GM12878 (cell line): ENCODE measurements at regions not wholly inside any gene's neighbourhood (a gene's known extent, or its start where the extent isn't known, plus 50 kb on each side); places are given as distances from the start of the nearest gene placed in this dataset.

Experiments
- ATAC-seq: fragments of 200-7000 bp; cut with Tn5 transposase; 3 replicates; pipeline ENCODE4 v1.9.1; 2020; ENCODE audit warnings: mild to moderate bottlenecking, moderate library complexity
- BruUV-seq: library from RNA; stranded (reverse); fragments of 400-500 nt; replicated peaks from 2 replicates; lab custom pipeline; 2021; lab: Mats Ljungman, UMichigan
- CTCF ChIA-PET: fragments of 300-600 bp; sonication (Branson Sonifier 250); formaldehyde crosslinking; extraction: SDS; loops from one replicate; lab custom pipeline; 2021; ENCODE audit warnings: inconsistent platforms; lab: Yijun Ruan, JAX
- POLR2A ChIA-PET: fragments of 350-600 bp; formaldehyde crosslinking; extraction: SDS; loops from one replicate; lab custom pipeline; 2021; ENCODE audit warnings: inconsistent platforms; lab: Charles Lee
- RAD21 ChIA-PET: fragments of 300-600 bp; sonication (Branson Sonifier 250); formaldehyde crosslinking; loops from one replicate; lab custom pipeline; 2023; ENCODE audit warnings: antibody characterized with exemption; ENCODE audit not compliant: unreplicated experiment; lab: Charles Lee
- SMC1A ChIA-PET: fragments of 300-600 bp; sonication (Branson Sonifier 250); formaldehyde crosslinking; loops from one replicate; lab custom pipeline; 2023; ENCODE audit not compliant: unreplicated experiment, uncharacterized antibody; lab: Charles Lee
- DNase-seq: peaks from one replicate; pipeline ENCODE4 v3.0.0-alpha.2; 2011; ENCODE audit warnings: low read depth, low spot score
- FAIRE-seq: peaks from 3 replicates; lab custom pipeline; 2011; peaks lifted over from hg19 to GRCh38; lab: Jason Lieb, UNC
- H2AFZ ChIP-seq: 2 replicates; pipeline ENCODE4 v1.6.0; 2011; ENCODE audit warnings: low read depth, low read length, control low read depth; ENCODE audit not compliant: control insufficient read depth
- H3K27ac ChIP-seq: 2 replicates; pipeline ENCODE4 v1.5.1; 2011; ENCODE audit warnings: control low read depth; ENCODE audit not compliant: control insufficient read depth, insufficient read depth
- H3K27me3 ChIP-seq, 2 experiments: replicated peaks in 1 of 2; 2 replicates each; pipeline versions ENCODE4 v1.6.0 to v1.6.1; 2011; ENCODE audit warnings: low read length in 1 of 2; ENCODE audit not compliant: control insufficient read depth in 2 of 2, insufficient read depth in 2 of 2
- H3K36me3 ChIP-seq, 2 experiments: 2 replicates each; pipeline ENCODE4 v1.5.1; 2011; ENCODE audit warnings: low read length in 1 of 2; ENCODE audit not compliant: control insufficient read depth in 2 of 2, insufficient read depth in 2 of 2
- H3K4me1 ChIP-seq: 2 replicates; pipeline ENCODE4 v1.6.1; 2011; ENCODE audit warnings: mild to moderate bottlenecking, low read length, moderate library complexity, mixed read lengths; ENCODE audit not compliant: control insufficient read depth, insufficient read depth
- H3K4me2 ChIP-seq: 2 replicates; pipeline ENCODE4 v1.6.0; 2011; ENCODE audit warnings: control low read depth; ENCODE audit not compliant: control insufficient read depth, insufficient read depth
- H3K4me3 ChIP-seq: fragments of 200-600 bp; sonication (generic); 2 replicates; pipeline ENCODE4 v1.5.1; 2016
- H3K79me2 ChIP-seq: 2 replicates; pipeline ENCODE4 v1.6.0; 2011; ENCODE audit warnings: low read length; ENCODE audit not compliant: control insufficient read depth, insufficient read depth
- H3K9ac ChIP-seq: 2 replicates; pipeline ENCODE4 v1.8.0; 2011; ENCODE audit warnings: low read length, control low read depth, mixed read lengths; ENCODE audit not compliant: control insufficient read depth, insufficient read depth
- H3K9me3 ChIP-seq: replicated peaks from 3 replicates; pipeline ENCODE4 v1.5.1; 2011; ENCODE audit warnings: mild to moderate bottlenecking, low read length; ENCODE audit not compliant: control insufficient read depth, insufficient read depth
- H4K20me1 ChIP-seq: 2 replicates; pipeline ENCODE4 v1.6.0; 2011; ENCODE audit not compliant: control insufficient read depth, insufficient read depth
- ATF7 ChIP-seq: fragments of 450-650 bp; IDR thresholded peaks from 2 replicates; pipeline ENCODE4 v1.6.1; 2016; ENCODE audit warnings: low read depth, mild to moderate bottlenecking
- BACH1 ChIP-seq: fragments of 450-650 bp; IDR thresholded peaks from 2 replicates; pipeline ENCODE4 v1.6.1; 2017; ENCODE audit warnings: mild to moderate bottlenecking, borderline replicate concordance
- EGR1 ChIP-seq, 2 experiments: IDR thresholded peaks; 1 replicate in 1 of 2; 2 replicates in 1 of 2; pipeline ENCODE4 v1.6.1; 2011 to 2012; ENCODE audit warnings: low read depth in 2 of 2, low read length in 2 of 2, borderline replicate concordance in 1 of 2, mild to moderate bottlenecking in 1 of 2, moderate library complexity in 1 of 2
- GABPA ChIP-seq: IDR thresholded peaks from 2 replicates; pipeline ENCODE4 v1.6.1; 2014; ENCODE audit warnings: antibody characterized with exemption, low read depth, mild to moderate bottlenecking, inconsistent platforms
- HDAC6 ChIP-seq: fragments of 200-600 bp; sonication (generic); IDR thresholded peaks from one replicate; pipeline ENCODE4 v1.8.0; 2017; ENCODE audit warnings: antibody characterized with exemption; ENCODE audit not compliant: unreplicated experiment
- NRF1 ChIP-seq: conservative IDR thresholded peaks from 2 replicates; pipeline ENCODE4 v1.6.1; 2011; ENCODE audit warnings: mild to moderate bottlenecking, low read depth, low read length, improper control_type of control experiment
- PAX5 ChIP-seq: IDR thresholded peaks from 2 replicates; pipeline ENCODE4 v1.6.1; 2011; ENCODE audit warnings: low read depth, low read length, borderline replicate concordance
- POLR2AphosphoS5 ChIP-seq: IDR thresholded peaks from 2 replicates; pipeline ENCODE4 v1.6.1; 2011; ENCODE audit warnings: mild to moderate bottlenecking, low read length, inconsistent platforms
- POU2F2 ChIP-seq: IDR thresholded peaks from 3 replicates; pipeline ENCODE4 v1.6.1; 2011; ENCODE audit warnings: low read depth, mild to moderate bottlenecking, low read length, borderline replicate concordance
- SIN3A ChIP-seq: IDR thresholded peaks from 2 replicates; pipeline ENCODE4 v1.6.1; 2012; ENCODE audit warnings: low read depth, low read length, improper control_type of control experiment
- SMAD1 ChIP-seq: fragments of 450-650 bp; IDR thresholded peaks from 2 replicates; pipeline ENCODE4 v1.6.1; 2018; ENCODE audit warnings: mild to moderate bottlenecking, low read depth; ENCODE audit not compliant: partially characterized antibody
- SUPT20H ChIP-seq: IDR thresholded peaks from 2 replicates; pipeline ENCODE4 v1.6.1; 2011; ENCODE audit warnings: low read depth, mild to moderate bottlenecking, low read length, moderate library complexity, borderline replicate concordance; ENCODE audit not compliant: control insufficient read depth
- YBX1 ChIP-seq: fragments of 450-650 bp; IDR thresholded peaks from 2 replicates; pipeline ENCODE4 v1.6.1; 2016; ENCODE audit warnings: antibody characterized with exemption
- WGBS: methylation state at CpG from one replicate; pipeline ENCODE4 v1.1.6; 2016; ENCODE audit warnings: low lambda C conversion rate; ENCODE audit not compliant: insufficient replicate concordance, insufficient coverage; ENCODE audit errors: missing lambda C conversion rate; 5-methylcytosine and 5-hydroxymethylcytosine counted together
- in situ Hi-C: fragments of 300-500 bp; cut with MboI; formaldehyde crosslinking; loops from 9 replicates; pipeline ENCODE4 v1.14.3; 2018; ENCODE audit warnings: mixed read lengths
- intact Hi-C: fragments of 100-400 bp; cut with micrococcal nuclease; formaldehyde crosslinking; loops from one replicate; pipeline ENCODE4 v1.14.2; 2022; ENCODE audit not compliant: unreplicated experiment
- TF ChIP-seq, protein P1 (sequence below): IDR thresholded peaks from 2 replicates; pipeline ENCODE4 v1.6.1; 2012; ENCODE audit warnings: improper control_type of control experiment, low read depth, low read length; ENCODE audit not compliant: insufficient replicate concordance

DNA sequence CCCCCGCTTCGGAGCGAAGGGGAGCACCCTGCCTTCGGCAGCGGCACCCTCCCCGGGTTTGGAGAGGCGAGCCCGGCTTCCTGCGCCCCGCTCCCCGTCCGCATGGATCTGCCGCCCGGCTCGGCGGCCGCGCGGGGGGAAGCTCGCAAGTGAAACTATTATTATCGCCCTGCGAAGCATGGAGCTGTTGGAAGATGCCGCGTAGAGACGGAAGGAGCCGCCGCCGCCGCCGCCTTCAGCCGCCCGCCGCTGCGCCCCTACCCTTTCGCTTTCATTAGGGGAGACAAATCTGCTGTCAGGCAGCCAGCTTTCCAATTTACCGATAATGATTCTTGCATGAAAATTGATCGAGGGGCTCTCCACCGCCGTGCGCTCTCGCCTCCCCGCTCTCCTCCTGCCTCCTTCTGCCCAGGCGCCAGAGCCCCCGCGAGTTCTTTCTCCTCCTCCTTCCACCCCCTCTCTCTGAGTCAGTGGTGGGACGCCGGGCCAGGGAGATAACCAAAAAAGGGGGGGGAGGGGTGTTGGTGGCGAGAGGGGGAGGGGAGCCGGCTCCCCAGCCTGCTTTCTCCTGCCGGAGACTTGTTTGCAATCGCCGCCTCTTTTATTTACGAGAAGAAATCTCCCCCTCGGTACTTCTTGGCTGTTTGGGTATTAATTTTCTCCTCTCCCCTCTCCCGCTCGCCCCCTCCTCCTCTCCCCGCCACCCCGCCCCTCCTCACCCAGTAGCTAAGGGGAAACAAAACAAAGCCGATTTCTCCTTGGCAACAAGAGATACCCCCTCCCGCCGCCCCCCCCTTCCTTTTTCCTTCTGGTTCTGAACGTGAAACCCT, 58.0 kb upstream of the GSE1 start (continued):
- TF ChIP-seq, protein P1, sequence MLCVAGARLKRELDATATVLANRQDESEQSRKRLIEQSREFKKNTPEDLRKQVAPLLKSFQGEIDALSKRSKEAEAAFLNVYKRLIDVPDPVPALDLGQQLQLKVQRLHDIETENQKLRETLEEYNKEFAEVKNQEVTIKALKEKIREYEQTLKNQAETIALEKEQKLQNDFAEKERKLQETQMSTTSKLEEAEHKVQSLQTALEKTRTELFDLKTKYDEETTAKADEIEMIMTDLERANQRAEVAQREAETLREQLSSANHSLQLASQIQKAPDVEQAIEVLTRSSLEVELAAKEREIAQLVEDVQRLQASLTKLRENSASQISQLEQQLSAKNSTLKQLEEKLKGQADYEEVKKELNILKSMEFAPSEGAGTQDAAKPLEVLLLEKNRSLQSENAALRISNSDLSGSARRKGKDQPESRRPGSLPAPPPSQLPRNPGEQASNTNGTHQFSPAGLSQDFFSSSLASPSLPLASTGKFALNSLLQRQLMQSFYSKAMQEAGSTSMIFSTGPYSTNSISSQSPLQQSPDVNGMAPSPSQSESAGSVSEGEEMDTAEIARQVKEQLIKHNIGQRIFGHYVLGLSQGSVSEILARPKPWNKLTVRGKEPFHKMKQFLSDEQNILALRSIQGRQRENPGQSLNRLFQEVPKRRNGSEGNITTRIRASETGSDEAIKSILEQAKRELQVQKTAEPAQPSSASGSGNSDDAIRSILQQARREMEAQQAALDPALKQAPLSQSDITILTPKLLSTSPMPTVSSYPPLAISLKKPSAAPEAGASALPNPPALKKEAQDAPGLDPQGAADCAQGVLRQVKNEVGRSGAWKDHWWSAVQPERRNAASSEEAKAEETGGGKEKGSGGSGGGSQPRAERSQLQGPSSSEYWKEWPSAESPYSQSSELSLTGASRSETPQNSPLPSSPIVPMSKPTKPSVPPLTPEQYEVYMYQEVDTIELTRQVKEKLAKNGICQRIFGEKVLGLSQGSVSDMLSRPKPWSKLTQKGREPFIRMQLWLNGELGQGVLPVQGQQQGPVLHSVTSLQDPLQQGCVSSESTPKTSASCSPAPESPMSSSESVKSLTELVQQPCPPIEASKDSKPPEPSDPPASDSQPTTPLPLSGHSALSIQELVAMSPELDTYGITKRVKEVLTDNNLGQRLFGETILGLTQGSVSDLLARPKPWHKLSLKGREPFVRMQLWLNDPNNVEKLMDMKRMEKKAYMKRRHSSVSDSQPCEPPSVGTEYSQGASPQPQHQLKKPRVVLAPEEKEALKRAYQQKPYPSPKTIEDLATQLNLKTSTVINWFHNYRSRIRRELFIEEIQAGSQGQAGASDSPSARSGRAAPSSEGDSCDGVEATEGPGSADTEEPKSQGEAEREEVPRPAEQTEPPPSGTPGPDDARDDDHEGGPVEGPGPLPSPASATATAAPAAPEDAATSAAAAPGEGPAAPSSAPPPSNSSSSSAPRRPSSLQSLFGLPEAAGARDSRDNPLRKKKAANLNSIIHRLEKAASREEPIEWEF: no peak

DNA sequence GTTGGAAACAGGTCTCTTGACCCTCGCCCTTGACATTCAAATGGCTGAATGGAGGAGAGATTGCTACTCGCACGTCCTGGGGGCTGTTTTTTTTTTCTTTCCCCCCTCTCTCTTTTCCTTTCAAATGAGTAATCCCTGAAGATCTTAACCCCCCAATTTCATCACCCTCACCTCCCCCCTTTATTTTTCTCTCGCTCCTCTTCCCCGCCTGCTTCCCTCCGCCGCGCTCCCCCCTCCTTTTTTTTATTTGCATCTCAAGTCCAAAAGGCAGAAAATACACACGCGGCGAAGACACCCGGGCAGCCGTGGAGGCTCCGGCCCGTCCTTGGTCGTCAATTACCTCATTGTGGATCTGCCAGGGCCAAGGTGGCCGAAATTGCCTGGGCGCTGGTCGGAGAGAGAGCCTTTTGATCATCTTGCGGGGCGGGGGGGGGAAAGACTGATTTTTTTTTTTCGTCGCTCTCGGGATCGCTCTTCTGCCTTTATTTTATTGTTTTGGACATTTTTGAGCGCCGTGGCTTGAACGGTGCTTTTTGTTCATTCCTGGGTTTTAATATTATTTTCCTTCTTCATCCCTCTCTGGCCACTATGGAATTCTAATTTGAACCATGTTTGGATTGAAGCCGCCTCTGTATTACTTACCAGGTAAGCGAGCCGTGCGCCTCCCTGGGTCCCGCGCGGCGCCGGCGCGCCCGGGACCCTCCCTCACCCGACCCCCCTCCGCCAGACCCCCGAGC, 57.2 kb upstream of the GSE1 start:
- Histone ChIP-seq H3K4me1 (peaks cover 15% of the 10 kb centered on the region), H3K36me3 (no peaks in the 10 kb centered on the region), H3K79me2 (peaks cover 61% of the 10 kb centered on the region), H3K9ac (peak overlapping the region; percentile 83), H3K4me2 (peak overlapping the region; percentile 66; the same call in 1 of the 2 replicates), H3K9me3 (no peaks in the 10 kb centered on the region), H3K27ac (peak overlapping the region; percentile 97), H4K20me1 (peaks cover 7% of the 10 kb centered on the region; the same call in 1 of the 2 replicates), H3K4me3 (peak overlapping the region; percentile 95), H2AFZ (peak overlapping the region; percentile 24; the same call in 1 of the 2 replicates), H3K27me3 (no peaks in the 10 kb centered on the region)
- intact Hi-C loops: loop anchor here (1.0 to 10.0 kb wide), 5 partner anchors 15 to 201 kb away; no protein-coding TSS in a partner anchor
- 0% methylated on average over 40 of the region's 43 CpGs for WGBS
- DNase-seq (no peak), FAIRE-seq (peak; percentile 44), ATAC-seq (no peak)
- ChIA-PET POLR2A (interaction anchor here (0.6 to 4.2 kb wide), 4 partner anchors 14 to 60 kb away, joined by 4 to 34 read pairs (median 20); no protein-coding TSS in a partner anchor), RAD21 (interaction anchor here (0.7 to 4.5 kb wide), 7 partner anchors 13 to 347 kb away, joined by 3 to 85 read pairs (median 37); partner anchors contain the start of gene GSE1), SMC1A (interaction anchor here (0.8 to 4.2 kb wide), 4 partner anchors 13 to 58 kb away, joined by 3 to 73 read pairs (median 4); partner anchors contain the start of gene GSE1), CTCF (interaction anchor here (0.6 to 6.0 kb wide), 7 partner anchors 8 to 119 kb away, joined by 3 to 52 read pairs (median 24); no protein-coding TSS in a partner anchor)
- in situ Hi-C loops: loop anchor here (10.0 to 25.0 kb wide), 2 partner anchors 449 to 944 kb away; partner anchors contain the start of gene COTL1
- BruUV-seq: TSS peak; percentile 58
- TF ChIP-seq SUPT20H: no peak
- peak; percentile 34 for TF ChIP-seq HDAC6
- TF ChIP-seq NRF1: no peak
- TF ChIP-seq POLR2AphosphoS5: peak; percentile 52
- no peak for TF ChIP-seq SIN3A
- no peak for TF ChIP-seq BACH1
- TF ChIP-seq SMAD1: no peak
- no peak for TF ChIP-seq GABPA
- peak; percentile 79; the same call in 1 of the 3 replicates for TF ChIP-seq POU2F2
- TF ChIP-seq ATF7: peak; percentile 60; the same call in 1 of the 2 replicates
- TF ChIP-seq EGR1 (IDR thresholded peaks at IDR 0.05; ENCODE audit: borderline replicate concordance in 1 of 2, low read depth in 2 of 2, low read length in 2 of 2): no peak
- no peak for TF ChIP-seq PAX5
- no peak for TF ChIP-seq YBX1
